Vagina (tissue), 2 donors: ENCODE measurements at regions not wholly inside any gene's neighbourhood (a gene's known extent, or its start where the extent isn't known, plus 50 kb on each side); places are given as distances from the start of the nearest gene placed in this dataset.

Experiments used
- POLR2A ChIP-seq, 2 donors: fragments of 450-650 bp; IDR thresholded peaks; one replicate each; pipeline ENCODE4 v1.6.1; 2017; ENCODE audit warnings: antibody characterized with exemption in 2 of 2, mild to moderate bottlenecking in 2 of 2, moderate library complexity in 2 of 2
- POLR2AphosphoS5 ChIP-seq, 2 donors: sonication (generic); formaldehyde crosslinking; IDR thresholded peaks; one replicate each; pipeline ENCODE4 v1.9.0; 2017; ENCODE audit warnings: antibody characterized with exemption in 2 of 2, mild to moderate bottlenecking in 2 of 2, low read depth in 1 of 2; ENCODE audit not compliant: insufficient read depth in 1 of 2
- TF ChIP-seq, protein P1 (sequence below), 3 experiments: fragments of 450-650 bp in 2 of 3; fragments of 200-600 bp in 1 of 3; sonication (generic) in 1 of 3; IDR thresholded peaks; one replicate each; pipeline ENCODE4 v1.5.1; 2017 to 2019; ENCODE audit warnings: antibody characterized with exemption in 3 of 3, mild to moderate bottlenecking in 2 of 3, moderate library complexity in 2 of 3

DNA sequence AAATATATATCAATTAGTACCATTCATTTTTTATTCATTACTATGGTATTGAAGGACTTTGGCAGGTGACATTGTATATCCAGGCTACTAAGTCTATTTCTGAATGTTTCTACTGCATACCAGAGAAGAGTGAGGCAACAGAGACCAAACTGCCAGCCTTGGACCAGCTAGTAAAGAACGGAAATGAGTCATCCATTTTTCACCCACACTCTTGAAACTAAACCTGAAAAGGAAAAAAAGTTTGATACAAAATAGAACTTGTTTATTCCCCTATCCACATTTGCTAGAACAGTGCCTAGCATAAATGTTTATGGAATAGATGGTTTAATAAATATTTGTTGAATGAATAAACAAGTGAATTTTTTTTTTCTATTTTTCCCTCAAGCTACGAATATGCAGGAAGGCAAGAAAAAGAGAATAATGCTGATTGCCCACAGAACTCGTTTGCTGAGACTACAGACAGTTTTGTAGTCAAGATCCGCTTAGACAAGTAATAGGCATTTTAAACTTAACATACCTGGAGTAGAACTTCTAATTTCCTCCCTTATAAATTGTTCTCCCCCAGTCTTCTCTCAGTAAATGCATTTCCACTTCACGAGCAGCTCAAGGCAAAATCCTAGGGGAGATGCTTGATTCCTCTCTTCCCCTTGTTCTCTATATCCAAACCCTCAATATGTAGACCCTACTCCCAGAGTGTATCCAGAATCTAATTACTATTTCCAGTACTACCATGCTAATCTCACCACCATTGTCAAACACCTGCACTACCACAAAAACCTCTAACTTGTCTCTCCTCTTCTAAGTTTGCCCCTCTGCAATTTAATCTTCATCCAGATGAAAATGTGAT is 146.2 kb upstream of the RASA1 start:
- TF ChIP-seq, protein P1, sequence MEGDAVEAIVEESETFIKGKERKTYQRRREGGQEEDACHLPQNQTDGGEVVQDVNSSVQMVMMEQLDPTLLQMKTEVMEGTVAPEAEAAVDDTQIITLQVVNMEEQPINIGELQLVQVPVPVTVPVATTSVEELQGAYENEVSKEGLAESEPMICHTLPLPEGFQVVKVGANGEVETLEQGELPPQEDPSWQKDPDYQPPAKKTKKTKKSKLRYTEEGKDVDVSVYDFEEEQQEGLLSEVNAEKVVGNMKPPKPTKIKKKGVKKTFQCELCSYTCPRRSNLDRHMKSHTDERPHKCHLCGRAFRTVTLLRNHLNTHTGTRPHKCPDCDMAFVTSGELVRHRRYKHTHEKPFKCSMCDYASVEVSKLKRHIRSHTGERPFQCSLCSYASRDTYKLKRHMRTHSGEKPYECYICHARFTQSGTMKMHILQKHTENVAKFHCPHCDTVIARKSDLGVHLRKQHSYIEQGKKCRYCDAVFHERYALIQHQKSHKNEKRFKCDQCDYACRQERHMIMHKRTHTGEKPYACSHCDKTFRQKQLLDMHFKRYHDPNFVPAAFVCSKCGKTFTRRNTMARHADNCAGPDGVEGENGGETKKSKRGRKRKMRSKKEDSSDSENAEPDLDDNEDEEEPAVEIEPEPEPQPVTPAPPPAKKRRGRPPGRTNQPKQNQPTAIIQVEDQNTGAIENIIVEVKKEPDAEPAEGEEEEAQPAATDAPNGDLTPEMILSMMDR (IDR thresholded peaks at IDR 0.05), result no peak
- TF ChIP-seq POLR2AphosphoS5 (IDR thresholded peaks at IDR 0.05; ENCODE audit: insufficient read depth in 1 of 2, low read depth in 1 of 2) (no peak), POLR2A (IDR thresholded peaks at IDR 0.05) (no peak)
